Ishikawa (cell line): ENCODE measurements at regions not wholly inside any gene's neighbourhood (a gene's known extent, or its start where the extent isn't known, plus 50 kb on each side); places are given as distances from the start of the nearest gene placed in this dataset.

Experiments used
- CEBPB ChIP-seq: IDR thresholded peaks from 2 replicates; pipeline ENCODE4 v1.6.1; 2012
- CREB1 ChIP-seq: IDR thresholded peaks from 2 replicates; pipeline ENCODE4 v1.6.1; 2012; ENCODE audit warnings: low read depth
- EGR1 ChIP-seq: IDR thresholded peaks from 2 replicates; pipeline ENCODE4 v1.6.1; 2012
- EP300 ChIP-seq: IDR thresholded peaks from 2 replicates; pipeline ENCODE4 v1.6.1; 2012; ENCODE audit warnings: borderline replicate concordance
- FOXM1 ChIP-seq: IDR thresholded peaks from 2 replicates; pipeline ENCODE4 v1.6.1; 2012; ENCODE audit warnings: low read depth, borderline replicate concordance
- MAX ChIP-seq: IDR thresholded peaks from 2 replicates; pipeline ENCODE4 v1.6.1; 2012
- NFIC ChIP-seq: IDR thresholded peaks from 2 replicates; pipeline ENCODE4 v1.6.1; 2012
- RAD21 ChIP-seq: IDR thresholded peaks from 2 replicates; pipeline ENCODE4 v1.6.1; 2012; ENCODE audit warnings: low read depth
- REST ChIP-seq: IDR thresholded peaks from 2 replicates; pipeline ENCODE4 v1.6.1; 2012; ENCODE audit warnings: low read depth, mild to moderate bottlenecking
- TAF1 ChIP-seq: IDR thresholded peaks from 2 replicates; pipeline ENCODE4 v1.6.1; 2012; ENCODE audit warnings: low read depth, mild to moderate bottlenecking
- TCF12 ChIP-seq: IDR thresholded peaks from 2 replicates; pipeline ENCODE4 v1.6.1; 2012; ENCODE audit warnings: low read depth
- TEAD4 ChIP-seq: IDR thresholded peaks from 2 replicates; pipeline ENCODE4 v1.6.1; 2012
- USF1 ChIP-seq: IDR thresholded peaks from 2 replicates; pipeline ENCODE4 v1.6.1; 2012
- YY1 ChIP-seq: IDR thresholded peaks from 2 replicates; pipeline ENCODE4 v1.6.1; 2012; ENCODE audit warnings: low read depth
- ZBTB7A ChIP-seq: IDR thresholded peaks from 2 replicates; pipeline ENCODE4 v1.6.1; 2012; ENCODE audit warnings: low read depth

GRCh38 chr12:92547906-92548305, 154.9 kb upstream of the PLEKHG7 start:
- TF ChIP-seq TAF1: no peak
- TF ChIP-seq YY1: no peak

GRCh38 chr12:92547420-92547819, 155.4 kb upstream of the PLEKHG7 start:
- no peak for TF ChIP-seq EP300
- no peak for TF ChIP-seq RAD21
- no peak for TF ChIP-seq YY1
- no peak for TF ChIP-seq FOXM1

GRCh38 chr12:92546635-92547348, 156.0 kb upstream of the PLEKHG7 start:
- TF ChIP-seq MAX: no peak
- TF ChIP-seq REST: no peak
- TF ChIP-seq RAD21: no peak
- TF ChIP-seq EP300: no peak
- no peak for TF ChIP-seq USF1
- TF ChIP-seq YY1: no peak
- TF ChIP-seq EGR1: no peak
- no peak for TF ChIP-seq CREB1
- no peak for TF ChIP-seq TCF12
- no peak for TF ChIP-seq TAF1
- TF ChIP-seq NFIC: no peak
- TF ChIP-seq ZBTB7A: no peak

- TF ChIP-seq USF1 (no peak), MAX (no peak), NFIC (no peak), EP300 (no peak), YY1 (no peak), CEBPB (no peak), TEAD4 (no peak), RAD21 (no peak), REST (no peak), ZBTB7A (no peak), EGR1 (no peak), CREB1 (no peak), TAF1 (no peak), FOXM1 (no peak), TCF12 (no peak)
Measured at GRCh38 chr12:92546259-92546634, 156.5 kb upstream of the PLEKHG7 start.

- no peak for TF ChIP-seq REST
- no peak for TF ChIP-seq ZBTB7A
- TF ChIP-seq FOXM1: no peak
- no peak for TF ChIP-seq TEAD4
- no peak for TF ChIP-seq NFIC
- TF ChIP-seq MAX: no peak
- no peak for TF ChIP-seq RAD21
- no peak for TF ChIP-seq TAF1
- no peak for TF ChIP-seq YY1
- TF ChIP-seq USF1: no peak
- no peak for TF ChIP-seq EGR1
- no peak for TF ChIP-seq TCF12
- no peak for TF ChIP-seq EP300
- no peak for TF ChIP-seq CREB1
- no peak for TF ChIP-seq CEBPB
Measured at GRCh38 chr12:92544322-92544721, 158.5 kb upstream of the PLEKHG7 start.
